Cerebellar cortex (tissue), 1 donor: ENCODE measurements at regions not wholly inside any gene's neighbourhood (a gene's known extent, or its start where the extent isn't known, plus 50 kb on each side); places are given as distances from the start of the nearest gene placed in this dataset.
A peak's percentile ranks its signal among the peaks of the same experiment; 100 is the strongest.

Experiments used
- DNase-seq: peaks from one replicate; pipeline ENCODE4 v3.0.0-alpha.2; 2015; ENCODE audit warnings: low spot score

DNA sequence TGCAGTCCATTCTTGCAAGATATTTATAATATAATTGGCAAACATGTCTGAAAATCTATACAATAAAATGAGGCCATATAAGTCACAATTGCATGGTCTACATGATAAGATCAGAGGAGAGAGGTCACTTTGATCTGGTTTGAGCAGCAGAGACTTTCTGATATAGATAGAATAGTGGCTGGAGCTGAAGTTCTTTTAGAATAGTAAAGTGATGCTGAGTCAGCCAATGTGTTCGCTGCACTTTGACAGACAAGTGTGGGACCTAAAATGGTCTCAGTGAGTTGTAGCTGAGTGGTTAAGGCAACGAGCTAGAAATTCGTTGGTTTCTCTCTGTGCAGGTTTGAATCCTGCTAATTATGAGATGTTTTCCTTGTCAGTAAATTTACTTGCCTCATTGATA, 257.0 kb upstream of the C11orf87 start:
- no peak for DNase-seq

DNA sequence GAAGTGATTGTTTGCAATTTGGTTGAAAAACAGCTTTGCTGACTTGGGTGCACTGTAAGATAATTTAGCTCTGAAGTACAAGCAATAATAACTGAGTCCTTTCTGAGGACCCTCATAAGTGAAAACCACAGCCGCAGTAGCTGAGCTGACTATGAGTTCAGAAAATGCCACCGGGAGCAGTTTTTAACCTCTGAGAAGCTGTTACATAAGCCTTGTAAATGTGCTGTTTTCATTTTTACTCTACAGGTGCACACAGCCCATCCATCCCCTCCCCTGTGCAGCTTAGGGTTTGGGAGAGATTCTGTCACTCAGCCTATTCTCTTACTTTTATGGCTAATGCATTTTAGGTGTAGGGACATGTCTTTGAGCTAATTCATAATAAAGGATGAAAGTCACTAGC, 255.5 kb upstream of the C11orf87 start:
- no peak for DNase-seq

GRCh38 chr11:109173504-109173903, 248.5 kb upstream of the C11orf87 start:
- no peak for DNase-seq

- DNase-seq: no peak
Measured at GRCh38 chr11:109184376-109184775, 237.6 kb upstream of the C11orf87 start.

GRCh38 chr11:109192864-109193263, 229.1 kb upstream of the C11orf87 start:
- no peak for DNase-seq

- no peak for DNase-seq
Measured at GRCh38 chr11:109193880-109194279, 228.1 kb upstream of the C11orf87 start.

- DNase-seq: no peak
Measured at GRCh38 chr11:109196016-109196415, 226.0 kb upstream of the C11orf87 start.

DNA sequence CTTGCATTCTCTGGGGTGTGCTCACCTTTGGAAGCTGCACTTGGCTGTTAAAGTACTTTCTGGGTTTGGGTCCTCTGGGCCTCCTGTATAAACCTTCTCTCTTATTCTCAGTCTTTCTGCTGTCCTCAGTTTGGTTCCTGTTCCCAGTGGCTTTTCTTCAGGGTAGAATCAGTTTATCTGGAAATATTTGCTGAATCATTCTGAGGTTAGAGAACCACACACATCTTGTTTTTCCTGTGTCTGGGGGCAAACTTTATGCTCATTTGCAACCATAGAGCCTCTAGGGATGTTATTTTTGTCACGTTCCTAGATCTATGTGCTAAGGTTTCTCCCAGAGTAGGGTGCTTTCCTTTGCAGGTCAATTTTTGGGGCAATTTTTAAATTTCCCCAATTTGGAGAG, 224.3 kb upstream of the C11orf87 start:
- DNase-seq: no peak

- DNase-seq: no peak
Measured at GRCh38 chr11:109203176-109203575, 218.8 kb upstream of the C11orf87 start.

DNA sequence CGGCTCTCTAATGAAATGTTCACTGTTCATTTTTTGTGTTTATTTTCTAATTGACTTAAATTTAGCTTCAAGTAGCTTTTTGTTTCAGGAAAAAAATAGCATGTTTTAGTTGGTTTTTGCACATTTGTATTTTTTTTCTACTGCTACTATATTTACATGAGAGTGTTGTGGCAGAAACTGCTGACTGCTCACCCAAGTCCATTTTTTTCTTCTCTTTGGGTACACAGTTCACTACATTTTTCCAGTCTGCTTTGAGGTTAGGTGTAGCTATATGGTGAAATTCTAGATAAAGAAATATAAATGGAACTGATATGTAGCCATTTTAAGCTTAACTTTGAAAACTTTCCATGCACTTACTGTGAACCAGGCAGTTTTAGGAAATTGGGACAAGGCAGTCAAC, 216.7 kb upstream of the C11orf87 start:
- no peak for DNase-seq

DNA sequence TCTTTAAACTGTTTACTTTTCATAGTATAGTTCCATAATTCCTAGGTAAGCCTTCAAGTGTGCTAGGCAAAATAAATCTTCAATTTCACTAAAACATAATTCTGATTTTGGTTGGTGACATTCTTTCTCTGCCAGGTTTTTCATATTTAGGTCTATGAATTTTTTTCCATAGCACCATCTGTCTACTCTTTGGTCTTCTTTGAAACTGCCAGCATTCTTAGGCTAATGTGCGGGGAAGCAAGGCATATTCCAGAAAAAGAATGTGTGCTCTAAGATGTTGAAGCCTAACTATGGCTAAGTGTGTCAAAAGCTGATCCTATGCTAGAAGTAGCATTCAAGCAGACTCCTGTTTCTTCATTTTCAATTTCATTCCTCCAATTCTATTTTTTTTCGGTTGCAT, 213.9 kb upstream of the C11orf87 start:
- DNase-seq: peak; percentile 52

DNA sequence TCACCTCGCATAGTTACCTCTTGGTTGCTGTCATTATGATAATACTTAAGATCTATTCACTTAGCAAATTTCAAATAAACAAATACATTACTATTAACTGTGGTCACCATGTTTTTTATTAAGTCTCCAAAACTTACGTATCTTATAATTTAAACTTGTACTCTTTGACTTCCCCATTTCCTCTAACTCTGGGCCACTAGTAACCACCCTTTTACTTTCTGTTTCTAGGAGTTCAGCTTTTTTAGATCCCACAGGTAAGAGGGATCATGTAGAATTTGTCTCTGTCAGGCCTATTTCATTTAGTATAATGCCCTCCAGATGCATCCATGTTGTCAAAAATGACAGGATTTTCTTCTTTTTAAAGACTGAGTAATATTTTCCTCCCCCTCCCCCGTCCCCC, 212.4 kb upstream of the C11orf87 start:
- no peak for DNase-seq

DNA sequence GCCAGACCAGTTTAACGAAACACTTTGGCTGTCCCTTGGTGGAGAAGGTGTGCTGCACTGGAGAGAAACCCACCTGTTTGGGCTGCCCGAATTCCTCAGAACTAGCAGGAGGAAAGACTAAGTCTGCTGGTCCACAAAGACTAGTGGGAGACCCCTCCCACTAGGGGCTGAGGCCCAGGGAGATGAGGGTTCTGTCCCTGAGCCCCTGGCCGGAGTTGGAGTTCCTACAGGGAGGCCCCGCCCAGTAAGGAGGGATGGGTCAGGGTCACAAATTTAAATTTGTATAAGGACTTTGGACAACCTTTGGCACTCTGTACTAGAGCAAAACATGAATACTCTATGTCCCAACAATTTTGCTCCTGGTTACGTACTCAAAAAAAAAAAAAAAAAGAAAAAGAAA, 200.8 kb upstream of the C11orf87 start:
- DNase-seq: no peak

DNA sequence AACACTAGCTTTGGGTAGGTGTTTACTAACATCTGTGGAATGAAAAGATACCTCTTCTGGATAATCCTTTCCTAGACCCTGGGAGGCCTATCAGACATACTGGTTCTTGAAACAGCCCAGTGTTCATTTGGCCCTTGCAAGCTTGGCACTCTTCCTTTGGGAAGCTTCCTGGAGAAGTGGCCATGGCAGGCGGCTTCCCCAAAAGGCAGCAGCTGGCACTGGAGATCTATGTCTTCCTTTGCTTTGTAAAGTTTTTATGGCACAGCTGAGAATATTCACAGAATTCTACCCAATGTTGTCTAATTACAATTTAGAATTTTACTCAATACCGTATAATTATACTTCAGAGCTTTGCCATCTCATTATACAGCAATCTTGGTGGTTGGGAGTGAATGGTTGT, 199.2 kb upstream of the C11orf87 start:
- peak; percentile 79 for DNase-seq

GRCh38 chr11:109223451-109223850, 198.5 kb upstream of the C11orf87 start:
- DNase-seq: peak; percentile 88

DNA sequence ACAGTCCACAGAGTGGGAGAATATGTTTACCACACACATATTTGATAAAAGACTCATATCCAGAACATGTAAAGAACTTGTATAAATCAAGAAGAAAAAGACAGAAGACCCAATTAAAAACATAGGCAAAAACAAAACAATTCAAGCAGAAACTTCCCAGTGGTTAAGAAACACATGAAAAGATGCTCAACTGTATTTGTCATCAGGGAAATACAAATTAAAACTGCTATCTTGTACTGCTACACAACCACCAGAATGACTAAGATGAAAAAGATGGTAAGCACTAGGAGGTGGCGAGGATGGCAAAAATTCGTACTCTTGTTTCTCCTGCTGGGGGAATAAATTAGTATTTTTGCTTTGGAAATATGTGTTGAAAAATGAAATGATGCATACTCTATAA, 192.3 kb upstream of the C11orf87 start:
- DNase-seq: no peak

DNA sequence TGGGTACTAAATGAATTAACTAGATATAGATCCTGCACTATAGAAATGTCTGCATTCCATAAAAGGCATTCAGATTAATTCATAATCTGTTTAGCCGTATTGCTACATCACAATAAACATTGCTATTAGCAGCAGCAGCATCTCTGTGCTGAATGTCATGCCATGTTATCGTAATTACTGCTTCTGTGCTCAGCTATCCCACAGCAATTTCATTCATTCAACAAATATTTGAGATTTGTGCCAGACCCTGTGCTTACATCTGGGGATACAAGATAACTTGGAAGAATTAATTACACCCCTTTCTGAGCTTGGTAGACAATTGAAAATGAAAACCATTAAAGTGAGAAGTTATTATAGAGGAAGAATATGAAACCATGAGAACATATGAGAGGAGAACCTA, 185.8 kb upstream of the C11orf87 start:
- no peak for DNase-seq

DNA sequence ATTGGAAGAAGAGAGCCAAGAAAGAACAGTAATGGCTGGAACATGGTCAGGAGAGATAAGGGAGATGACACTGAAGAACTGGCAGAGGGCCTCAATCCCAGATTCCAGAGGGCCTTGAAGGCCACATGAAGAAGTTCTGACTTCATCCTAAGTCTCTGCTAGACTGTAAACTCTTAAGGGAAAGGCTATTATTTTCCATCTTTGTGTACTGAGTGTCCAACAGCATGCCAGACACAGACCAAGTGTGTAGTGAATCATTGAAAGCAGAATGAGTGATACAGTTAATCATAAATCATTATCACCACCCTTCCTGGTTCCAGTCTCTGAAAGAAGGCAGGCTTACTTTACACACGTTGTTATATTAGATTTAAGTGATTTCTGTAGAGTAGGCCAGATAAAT, 185.3 kb upstream of the C11orf87 start:
- no peak for DNase-seq

GRCh38 chr11:109237636-109238035, 184.4 kb upstream of the C11orf87 start:
- no peak for DNase-seq

DNA sequence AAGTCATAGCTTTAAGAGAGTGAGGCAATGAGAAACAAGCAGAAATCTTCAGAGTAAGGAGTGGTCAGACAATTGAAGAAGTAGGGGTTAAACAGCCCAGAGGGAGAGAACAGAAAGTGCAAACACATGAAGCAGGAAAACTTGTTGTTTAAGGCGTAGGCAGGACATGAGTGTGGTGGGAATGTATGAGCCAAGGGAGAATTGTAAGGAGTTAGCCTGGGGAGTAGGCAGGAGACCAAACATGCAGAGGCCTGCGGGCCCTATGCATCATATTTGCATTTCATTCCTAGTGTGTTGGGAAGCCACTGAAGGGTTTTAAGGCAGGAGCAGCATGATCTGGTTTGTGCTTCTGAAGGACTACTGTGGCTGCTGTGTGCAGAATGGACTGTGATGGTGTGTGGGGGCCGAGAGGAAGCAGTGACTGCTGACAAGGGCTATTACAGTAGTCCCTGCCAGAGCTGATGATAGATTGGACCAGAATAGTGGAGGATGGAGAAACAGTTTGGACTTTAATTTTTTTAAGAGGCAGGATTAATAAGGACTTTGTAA, 179.9 kb upstream of the C11orf87 start:
- DNase-seq: no peak

- DNase-seq: no peak
Measured at GRCh38 chr11:109247071-109247470, 174.9 kb upstream of the C11orf87 start.

GRCh38 chr11:109249597-109249996, 172.4 kb upstream of the C11orf87 start:
- DNase-seq: no peak

- DNase-seq: no peak
Measured at GRCh38 chr11:109251230-109251629, 170.8 kb upstream of the C11orf87 start.

DNA sequence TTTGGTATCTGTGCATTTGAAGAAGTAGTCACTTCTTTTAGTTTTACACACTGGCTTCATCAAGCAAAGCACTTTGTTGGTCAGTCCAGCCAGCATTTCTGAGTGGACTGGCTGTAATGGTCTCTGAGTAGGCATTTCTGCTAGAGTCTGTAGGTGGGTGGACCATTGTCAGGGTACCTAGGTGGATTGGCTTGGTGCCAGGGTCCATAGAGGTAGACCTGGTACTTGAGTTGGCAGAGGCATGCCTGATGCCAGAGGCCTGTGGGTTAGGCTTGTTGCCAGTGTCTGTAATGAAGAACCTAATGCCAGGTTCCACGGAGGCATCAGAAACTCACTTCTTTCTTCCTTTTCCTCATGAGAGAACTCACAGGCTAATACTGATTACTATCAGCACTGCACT, 157.9 kb upstream of the C11orf87 start:
- no peak for DNase-seq
